A549 (cell line): ENCODE measurements at regions not wholly inside any gene's neighbourhood (a gene's known extent, or its start where the extent isn't known, plus 50 kb on each side); places are given as distances from the start of the nearest gene placed in this dataset.

Experiments
- CEBPB ChIP-seq, 2 experiments: fragments of >200 bp in 1 of 2; sonication (Bioruptor Twin) in 1 of 2; formaldehyde crosslinking in 1 of 2; IDR thresholded peaks; 2 replicates each; pipeline ENCODE4 v1.6.1; 2012 to 2016
- CHD2 ChIP-seq: fragments of 150-350 bp; IDR thresholded peaks from 2 replicates; pipeline ENCODE4 v1.6.1; 2014; ENCODE audit warnings: low read length; ENCODE audit not compliant: partially characterized antibody
- CHD4 ChIP-seq: fragments of 200-600 bp; sonication (generic); IDR thresholded peaks from 2 replicates; pipeline ENCODE4 v1.6.1; 2016; ENCODE audit warnings: antibody characterized with exemption, mild to moderate bottlenecking, borderline replicate concordance
- CTCF ChIP-seq: fragments of >200 bp; sonication (Bioruptor Twin); formaldehyde crosslinking; IDR thresholded peaks from 3 replicates; pipeline ENCODE4 v1.5.1; 2016
- MYC ChIP-seq: IDR thresholded peaks from 2 replicates; pipeline ENCODE4 v1.6.1; 2012; ENCODE audit warnings: mild to moderate bottlenecking, inconsistent platforms, low read length, improper control_type of control experiment, borderline replicate concordance
- PHF8 ChIP-seq: fragments of 200-600 bp; sonication (generic); IDR thresholded peaks from 2 replicates; pipeline ENCODE4 v1.6.1; 2016; ENCODE audit warnings: low read depth, mild to moderate bottlenecking, antibody characterized with exemption, moderate library complexity, borderline replicate concordance
- POLR2A ChIP-seq: IDR thresholded peaks from 2 replicates; pipeline ENCODE4 v1.6.1; 2012; ENCODE audit warnings: mild to moderate bottlenecking, low read length
- TF ChIP-seq, protein P1 (sequence below): fragments of 200-600 bp; sonication (generic); IDR thresholded peaks from 2 replicates; pipeline ENCODE4 v1.6.1; 2016; ENCODE audit warnings: antibody characterized with exemption, mild to moderate bottlenecking, moderate library complexity
- TF ChIP-seq, protein P2 (sequence below): fragments of 150-350 bp; IDR thresholded peaks from 2 replicates; pipeline ENCODE4 v1.6.1; 2014; ENCODE audit warnings: low read depth, mild to moderate bottlenecking, low read length

- no peak for TF ChIP-seq CTCF
- TF ChIP-seq POLR2A, result no peak
- no peak for TF ChIP-seq CHD4
- TF ChIP-seq, protein P1, sequence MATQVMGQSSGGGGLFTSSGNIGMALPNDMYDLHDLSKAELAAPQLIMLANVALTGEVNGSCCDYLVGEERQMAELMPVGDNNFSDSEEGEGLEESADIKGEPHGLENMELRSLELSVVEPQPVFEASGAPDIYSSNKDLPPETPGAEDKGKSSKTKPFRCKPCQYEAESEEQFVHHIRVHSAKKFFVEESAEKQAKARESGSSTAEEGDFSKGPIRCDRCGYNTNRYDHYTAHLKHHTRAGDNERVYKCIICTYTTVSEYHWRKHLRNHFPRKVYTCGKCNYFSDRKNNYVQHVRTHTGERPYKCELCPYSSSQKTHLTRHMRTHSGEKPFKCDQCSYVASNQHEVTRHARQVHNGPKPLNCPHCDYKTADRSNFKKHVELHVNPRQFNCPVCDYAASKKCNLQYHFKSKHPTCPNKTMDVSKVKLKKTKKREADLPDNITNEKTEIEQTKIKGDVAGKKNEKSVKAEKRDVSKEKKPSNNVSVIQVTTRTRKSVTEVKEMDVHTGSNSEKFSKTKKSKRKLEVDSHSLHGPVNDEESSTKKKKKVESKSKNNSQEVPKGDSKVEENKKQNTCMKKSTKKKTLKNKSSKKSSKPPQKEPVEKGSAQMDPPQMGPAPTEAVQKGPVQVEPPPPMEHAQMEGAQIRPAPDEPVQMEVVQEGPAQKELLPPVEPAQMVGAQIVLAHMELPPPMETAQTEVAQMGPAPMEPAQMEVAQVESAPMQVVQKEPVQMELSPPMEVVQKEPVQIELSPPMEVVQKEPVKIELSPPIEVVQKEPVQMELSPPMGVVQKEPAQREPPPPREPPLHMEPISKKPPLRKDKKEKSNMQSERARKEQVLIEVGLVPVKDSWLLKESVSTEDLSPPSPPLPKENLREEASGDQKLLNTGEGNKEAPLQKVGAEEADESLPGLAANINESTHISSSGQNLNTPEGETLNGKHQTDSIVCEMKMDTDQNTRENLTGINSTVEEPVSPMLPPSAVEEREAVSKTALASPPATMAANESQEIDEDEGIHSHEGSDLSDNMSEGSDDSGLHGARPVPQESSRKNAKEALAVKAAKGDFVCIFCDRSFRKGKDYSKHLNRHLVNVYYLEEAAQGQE, result no peak
- TF ChIP-seq CEBPB (IDR thresholded peaks at IDR 0.05), result no peak
- no peak for TF ChIP-seq MYC
- TF ChIP-seq, protein P2, sequence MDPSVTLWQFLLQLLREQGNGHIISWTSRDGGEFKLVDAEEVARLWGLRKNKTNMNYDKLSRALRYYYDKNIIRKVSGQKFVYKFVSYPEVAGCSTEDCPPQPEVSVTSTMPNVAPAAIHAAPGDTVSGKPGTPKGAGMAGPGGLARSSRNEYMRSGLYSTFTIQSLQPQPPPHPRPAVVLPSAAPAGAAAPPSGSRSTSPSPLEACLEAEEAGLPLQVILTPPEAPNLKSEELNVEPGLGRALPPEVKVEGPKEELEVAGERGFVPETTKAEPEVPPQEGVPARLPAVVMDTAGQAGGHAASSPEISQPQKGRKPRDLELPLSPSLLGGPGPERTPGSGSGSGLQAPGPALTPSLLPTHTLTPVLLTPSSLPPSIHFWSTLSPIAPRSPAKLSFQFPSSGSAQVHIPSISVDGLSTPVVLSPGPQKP, result no peak
- no peak for TF ChIP-seq CHD2
- TF ChIP-seq PHF8, result no peak
These were observed 905.1 kb upstream of the USP15 start for GRCh38 chr12:61355105-61355504.
